ENCODE measurements at regions not wholly inside any gene's neighbourhood (a gene's known extent, or its start where the extent isn't known, plus 50 kb on each side); places are given as distances from the start of the nearest gene placed in this dataset.

DNA sequence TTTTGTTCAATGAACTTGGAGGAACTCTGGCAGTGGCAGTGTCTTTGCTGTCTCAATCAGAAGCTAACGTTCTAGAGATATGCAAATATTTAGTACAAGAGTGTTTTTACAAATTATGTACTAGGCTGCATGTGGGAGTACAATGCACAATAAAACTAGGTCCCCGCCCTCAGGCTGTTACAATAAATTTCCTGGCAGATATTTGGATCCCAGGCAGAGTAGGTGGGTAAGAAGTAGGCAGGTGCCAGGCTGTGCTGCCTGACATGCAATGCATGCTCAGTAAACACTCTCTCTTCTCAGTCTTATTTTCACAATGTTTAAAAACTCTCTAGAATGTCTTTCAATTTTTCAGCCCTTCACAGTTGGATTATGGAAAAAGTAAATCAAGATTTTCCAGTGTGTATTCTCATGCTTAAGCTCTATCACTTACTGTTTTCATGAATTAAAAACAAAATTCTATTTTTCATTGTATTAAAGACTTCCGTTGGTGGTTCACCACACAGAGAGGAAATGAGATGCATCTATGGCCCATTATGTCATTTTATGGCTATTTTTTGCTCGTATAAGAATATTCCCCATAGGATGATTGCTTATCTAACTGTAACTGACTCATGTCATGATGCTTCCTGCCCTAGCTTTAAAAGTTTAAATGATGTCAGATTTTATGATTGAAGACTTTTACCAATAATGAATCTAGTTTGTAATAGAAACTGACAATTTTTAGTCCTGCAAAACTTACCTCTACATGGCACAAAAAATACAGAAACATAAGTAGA is 346.1 kb downstream of the RND3 start:
- Histone ChIP-seq H3K9ac (ENCODE audit: insufficient read depth, low read length) (no peak overlapping the region), H3K4me1 (ENCODE audit: control insufficient read depth, extremely low read depth, insufficient read depth, low read length) (peaks cover 3% of the 10 kb centered on the region), H3K4me2 (ENCODE audit: extremely low read depth, insufficient read depth, low read length) (no peak overlapping the region)

DNA sequence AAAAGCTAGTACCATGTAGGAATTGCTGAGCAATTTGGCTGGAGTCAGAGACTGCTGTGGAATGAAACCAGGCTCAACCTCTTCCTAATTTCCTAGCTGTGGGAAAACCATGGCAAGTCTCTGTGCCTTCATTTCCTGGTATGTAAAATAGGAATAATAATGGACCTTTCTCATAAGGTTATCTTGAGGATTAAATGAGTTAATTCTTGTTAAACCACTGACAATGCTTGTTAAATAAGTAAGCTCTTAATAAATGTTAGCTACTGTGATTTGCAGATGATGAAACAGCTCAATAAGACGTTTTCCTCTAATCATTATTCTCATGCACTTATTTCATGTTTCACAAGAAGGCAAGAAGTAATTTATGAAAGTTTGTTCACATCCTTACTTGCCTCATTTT is 346.7 kb downstream of the RND3 start:
- H3K9ac ChIP-seq (ENCODE audit: insufficient read depth, low read length): no peak overlapping the region
- no peaks in the 10 kb centered on the region for H3K9me3 ChIP-seq (ENCODE audit: control insufficient read depth, insufficient read depth, low read depth, low read length)
- no peak for TF ChIP-seq EZH2 (IDR thresholded peaks at IDR 0.05; ENCODE audit: low read length, missing control alignments)
- TF ChIP-seq, protein P1, sequence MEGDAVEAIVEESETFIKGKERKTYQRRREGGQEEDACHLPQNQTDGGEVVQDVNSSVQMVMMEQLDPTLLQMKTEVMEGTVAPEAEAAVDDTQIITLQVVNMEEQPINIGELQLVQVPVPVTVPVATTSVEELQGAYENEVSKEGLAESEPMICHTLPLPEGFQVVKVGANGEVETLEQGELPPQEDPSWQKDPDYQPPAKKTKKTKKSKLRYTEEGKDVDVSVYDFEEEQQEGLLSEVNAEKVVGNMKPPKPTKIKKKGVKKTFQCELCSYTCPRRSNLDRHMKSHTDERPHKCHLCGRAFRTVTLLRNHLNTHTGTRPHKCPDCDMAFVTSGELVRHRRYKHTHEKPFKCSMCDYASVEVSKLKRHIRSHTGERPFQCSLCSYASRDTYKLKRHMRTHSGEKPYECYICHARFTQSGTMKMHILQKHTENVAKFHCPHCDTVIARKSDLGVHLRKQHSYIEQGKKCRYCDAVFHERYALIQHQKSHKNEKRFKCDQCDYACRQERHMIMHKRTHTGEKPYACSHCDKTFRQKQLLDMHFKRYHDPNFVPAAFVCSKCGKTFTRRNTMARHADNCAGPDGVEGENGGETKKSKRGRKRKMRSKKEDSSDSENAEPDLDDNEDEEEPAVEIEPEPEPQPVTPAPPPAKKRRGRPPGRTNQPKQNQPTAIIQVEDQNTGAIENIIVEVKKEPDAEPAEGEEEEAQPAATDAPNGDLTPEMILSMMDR (conservative IDR thresholded peaks at IDR 0.05 in 1 of 2, IDR thresholded peaks at IDR 0.05 in 1 of 2; ENCODE audit: low read depth in 1 of 2, low read length in 2 of 2): no peak
- H3K27ac ChIP-seq (ENCODE audit: insufficient read depth, low read length): no peak overlapping the region
- DNase-seq (ENCODE audit: low read depth in 2 of 2): peak in 1 of 2 donors; percentile 20
- H4K20me1 ChIP-seq (ENCODE audit: control insufficient read depth, extremely low read depth, insufficient read depth, low read length): no peaks in the 10 kb centered on the region
- no peak overlapping the region for H3K4me3 ChIP-seq (replicated peaks in 1 of 4; ENCODE audit: control extremely low read depth in 1 of 4, insufficient read depth in 1 of 4, low read depth in 3 of 4, low read length in 4 of 4)
- H3K4me1 ChIP-seq (ENCODE audit: control insufficient read depth, extremely low read depth, insufficient read depth, low read length): peaks cover 3% of the 10 kb centered on the region
- H3K79me2 ChIP-seq (ENCODE audit: control insufficient read depth, insufficient read depth, low read length): no peaks in the 10 kb centered on the region
- no peak overlapping the region for H3K4me2 ChIP-seq (ENCODE audit: extremely low read depth, insufficient read depth, low read length)
- no peaks in the 10 kb centered on the region for H3K36me3 ChIP-seq (ENCODE audit: control insufficient read depth, insufficient read depth, low read length)
- no peaks in the 10 kb centered on the region for H3K27me3 ChIP-seq (ENCODE audit: control insufficient read depth, insufficient read depth, low read length)
- no peak overlapping the region for H2AFZ ChIP-seq (ENCODE audit: low read length)

More for the DNA sequence above, 346.1 kb downstream of the RND3 start:
- H4K20me1 ChIP-seq (ENCODE audit: control insufficient read depth, extremely low read depth, insufficient read depth, low read length): no peaks in the 10 kb centered on the region
- peak overlapping the region; percentile 82 for H3K27ac ChIP-seq (ENCODE audit: insufficient read depth, low read length)
- DNase-seq (ENCODE audit: low read depth in 2 of 2): peak in 1 of 2 donors; percentile 66
- H3K36me3 ChIP-seq (ENCODE audit: control insufficient read depth, insufficient read depth, low read length): no peaks in the 10 kb centered on the region
- H3K4me3 ChIP-seq (replicated peaks in 1 of 4; ENCODE audit: control extremely low read depth in 1 of 4, insufficient read depth in 1 of 4, low read depth in 3 of 4, low read length in 4 of 4): no peak overlapping the region
- no peaks in the 10 kb centered on the region for H3K9me3 ChIP-seq (ENCODE audit: control insufficient read depth, insufficient read depth, low read depth, low read length)
- H3K79me2 ChIP-seq (ENCODE audit: control insufficient read depth, insufficient read depth, low read length): no peaks in the 10 kb centered on the region
- TF ChIP-seq, protein P1 (conservative IDR thresholded peaks at IDR 0.05 in 1 of 2, IDR thresholded peaks at IDR 0.05 in 1 of 2; ENCODE audit: low read depth in 1 of 2, low read length in 2 of 2): no peak
- TF ChIP-seq EZH2 (IDR thresholded peaks at IDR 0.05; ENCODE audit: low read length, missing control alignments): no peak
- no peak overlapping the region for H2AFZ ChIP-seq (ENCODE audit: low read length)
- H3K27me3 ChIP-seq (ENCODE audit: control insufficient read depth, insufficient read depth, low read length): no peaks in the 10 kb centered on the region

DNA sequence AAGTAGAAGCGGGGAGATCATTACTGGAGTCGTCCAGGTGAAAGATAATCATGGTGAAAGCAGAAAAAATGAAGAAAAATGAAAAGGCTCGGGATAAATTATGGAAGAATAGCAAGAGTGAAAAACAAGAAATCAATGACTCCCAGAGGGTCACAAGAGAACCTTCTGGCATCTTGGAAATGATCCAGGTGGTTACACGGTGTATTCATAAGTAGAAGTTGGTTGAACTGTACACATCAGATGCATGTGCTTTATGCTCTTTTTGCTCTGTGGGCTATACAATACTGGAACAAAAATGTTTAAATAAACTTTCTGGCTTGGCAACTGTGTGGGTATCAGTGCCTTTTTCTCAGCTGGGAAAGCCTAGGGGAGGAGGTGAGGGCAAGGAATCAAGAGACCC is 348.9 kb downstream of the RND3 start:
- Histone ChIP-seq H3K9ac (ENCODE audit: insufficient read depth, low read length) (no peak overlapping the region), H3K79me2 (ENCODE audit: control insufficient read depth, insufficient read depth, low read length) (no peaks in the 10 kb centered on the region), H3K9me3 (ENCODE audit: control insufficient read depth, insufficient read depth, low read depth, low read length) (no peaks in the 10 kb centered on the region), H4K20me1 (ENCODE audit: control insufficient read depth, extremely low read depth, insufficient read depth, low read length) (no peaks in the 10 kb centered on the region), H3K36me3 (ENCODE audit: control insufficient read depth, insufficient read depth, low read length) (no peaks in the 10 kb centered on the region), H3K4me3 (replicated peaks in 1 of 4; ENCODE audit: control extremely low read depth in 1 of 4, insufficient read depth in 1 of 4, low read depth in 3 of 4, low read length in 4 of 4) (no peak overlapping the region), H2AFZ (ENCODE audit: low read length) (no peak overlapping the region), H3K27ac (ENCODE audit: insufficient read depth, low read length) (no peak overlapping the region), H3K27me3 (ENCODE audit: control insufficient read depth, insufficient read depth, low read length) (no peaks in the 10 kb centered on the region), H3K4me1 (ENCODE audit: control insufficient read depth, extremely low read depth, insufficient read depth, low read length) (peaks cover 3% of the 10 kb centered on the region), H3K4me2 (ENCODE audit: extremely low read depth, insufficient read depth, low read length) (no peak overlapping the region)
- DNase-seq (ENCODE audit: low read depth in 2 of 2): peak in 1 of 2 donors; percentile 42
- TF ChIP-seq, protein P1 (conservative IDR thresholded peaks at IDR 0.05 in 1 of 2, IDR thresholded peaks at IDR 0.05 in 1 of 2; ENCODE audit: low read depth in 1 of 2, low read length in 2 of 2): no peak
- TF ChIP-seq EZH2 (IDR thresholded peaks at IDR 0.05; ENCODE audit: low read length, missing control alignments): no peak

All from fibroblast of lung (primary cell).